HG02678 (cell line): ENCODE measurements at regions not wholly inside any gene's neighbourhood (a gene's known extent, or its start where the extent isn't known, plus 50 kb on each side); places are given as distances from the start of the nearest gene placed in this dataset.

Source experiments
- ATAC-seq: cut with Tn5 transposase; IDR thresholded peaks from one replicate; pipeline ENCODE4 v1.9.1; 2021; ENCODE audit warnings: mild to moderate bottlenecking, moderate library complexity; ENCODE audit not compliant: unreplicated experiment

DNA sequence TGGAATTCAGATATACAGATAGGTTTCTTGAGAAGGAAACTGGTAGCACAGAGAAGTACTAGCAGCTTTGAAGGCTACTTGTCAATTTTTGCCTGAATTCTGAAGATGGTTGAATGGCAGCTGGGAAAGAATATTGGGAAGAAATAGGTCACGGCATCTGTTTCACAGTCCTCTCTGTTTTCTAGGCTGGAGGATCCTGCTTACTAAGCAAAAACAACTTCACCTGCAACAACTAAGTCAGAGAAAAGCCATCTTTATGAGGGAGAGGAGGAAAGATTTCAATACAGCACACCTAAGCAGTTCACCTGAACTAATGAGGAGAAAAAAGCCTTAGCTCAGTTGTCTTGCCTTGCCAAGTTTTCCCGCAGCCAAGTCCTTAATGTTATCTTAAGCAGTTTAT is 975.5 kb upstream of the EPHA7 start:
- ATAC-seq = no peak

DNA sequence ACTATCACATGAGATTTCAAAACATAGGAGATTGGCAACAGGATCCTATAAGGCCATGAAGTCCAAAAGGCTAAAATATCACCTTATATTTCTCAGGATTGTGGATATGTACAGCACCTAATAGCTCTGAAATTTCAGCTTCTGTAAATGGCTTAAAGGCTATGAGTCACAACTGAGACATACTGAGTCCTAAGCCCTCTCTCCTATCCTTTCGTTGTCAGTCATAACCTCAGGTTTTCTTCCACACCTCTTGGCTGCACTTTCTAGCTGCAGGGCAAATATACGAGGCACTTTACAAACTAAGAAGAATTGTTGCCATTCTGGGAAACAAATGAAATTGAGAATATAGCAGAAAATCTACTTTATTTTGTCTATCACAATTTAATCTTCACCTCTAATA is 969.9 kb upstream of the EPHA7 start:
- no peak for ATAC-seq

DNA sequence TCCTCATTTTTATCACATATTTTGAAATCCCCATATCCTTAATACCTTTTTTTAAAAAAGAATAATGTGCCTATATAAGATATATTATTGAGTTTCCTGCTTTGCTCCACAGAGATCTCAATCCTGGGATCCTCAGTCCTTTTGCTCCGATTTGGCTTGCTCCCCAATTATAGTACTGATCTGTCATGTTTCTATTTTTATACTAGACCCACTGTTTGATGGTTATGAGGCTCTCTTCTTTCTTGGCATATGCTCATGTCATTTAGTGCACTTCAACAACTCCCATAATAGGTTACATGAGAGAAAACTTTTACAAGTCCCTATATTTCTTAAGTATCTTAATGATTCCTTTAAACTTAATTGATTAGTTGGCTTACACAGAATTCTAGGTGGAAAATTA is 958.5 kb upstream of the EPHA7 start:
- ATAC-seq = no peak

DNA sequence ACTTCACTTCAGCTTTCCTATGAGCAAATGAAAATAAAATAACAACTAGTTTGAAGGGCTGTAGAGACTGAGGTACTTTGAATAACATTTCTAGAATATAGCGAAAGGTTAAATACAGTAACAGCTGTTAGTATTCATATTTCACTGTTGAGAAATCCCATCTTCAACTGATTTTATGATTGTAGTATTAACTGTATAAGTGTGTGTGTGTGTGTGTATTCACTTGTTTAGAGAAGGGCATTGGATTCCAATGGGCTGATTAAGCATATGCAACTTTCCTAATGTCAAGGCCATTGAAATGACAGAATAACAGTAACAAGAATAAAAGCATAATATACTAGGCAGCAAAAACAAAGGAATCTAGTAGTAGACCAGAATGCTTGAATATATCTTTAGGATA is 957.5 kb upstream of the EPHA7 start:
- ATAC-seq = no peak

DNA sequence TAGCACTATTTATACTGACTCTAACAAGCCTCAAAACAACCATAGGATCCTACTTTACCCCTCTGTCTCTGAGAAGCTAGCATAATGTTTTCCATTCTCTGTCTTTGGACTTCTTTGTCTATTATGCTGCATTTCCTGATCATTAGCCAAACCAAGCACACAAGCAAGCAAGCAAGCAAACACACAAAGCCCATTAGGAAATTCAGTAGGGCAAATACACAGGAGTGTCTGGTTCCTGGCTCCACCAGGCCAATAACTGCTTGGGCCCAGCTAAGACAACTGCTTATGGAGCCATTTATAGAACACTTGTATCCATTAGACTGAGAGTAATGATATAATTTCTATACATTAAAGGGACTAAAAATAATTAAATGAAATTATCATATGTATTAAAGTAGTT is 952.9 kb upstream of the EPHA7 start:
- ATAC-seq = no peak

DNA sequence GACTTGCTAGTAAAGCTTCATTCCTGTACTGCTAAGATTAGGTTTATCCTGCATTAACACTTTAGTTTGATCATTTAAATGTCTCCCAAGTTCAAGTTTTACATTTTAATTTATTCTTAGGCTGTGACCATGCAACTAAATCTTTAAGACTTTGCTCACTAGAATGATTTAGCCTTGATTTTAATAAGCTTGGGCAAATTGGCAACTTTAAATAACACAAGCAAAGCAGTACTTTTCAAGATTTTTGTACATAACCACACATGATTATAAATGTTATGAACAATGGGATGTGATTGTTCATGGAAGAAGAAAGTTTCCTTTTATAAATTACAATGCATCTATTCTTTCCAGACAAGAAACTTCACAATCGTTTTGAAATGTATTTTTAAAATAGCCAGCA is 948.0 kb upstream of the EPHA7 start:
- no peak for ATAC-seq

DNA sequence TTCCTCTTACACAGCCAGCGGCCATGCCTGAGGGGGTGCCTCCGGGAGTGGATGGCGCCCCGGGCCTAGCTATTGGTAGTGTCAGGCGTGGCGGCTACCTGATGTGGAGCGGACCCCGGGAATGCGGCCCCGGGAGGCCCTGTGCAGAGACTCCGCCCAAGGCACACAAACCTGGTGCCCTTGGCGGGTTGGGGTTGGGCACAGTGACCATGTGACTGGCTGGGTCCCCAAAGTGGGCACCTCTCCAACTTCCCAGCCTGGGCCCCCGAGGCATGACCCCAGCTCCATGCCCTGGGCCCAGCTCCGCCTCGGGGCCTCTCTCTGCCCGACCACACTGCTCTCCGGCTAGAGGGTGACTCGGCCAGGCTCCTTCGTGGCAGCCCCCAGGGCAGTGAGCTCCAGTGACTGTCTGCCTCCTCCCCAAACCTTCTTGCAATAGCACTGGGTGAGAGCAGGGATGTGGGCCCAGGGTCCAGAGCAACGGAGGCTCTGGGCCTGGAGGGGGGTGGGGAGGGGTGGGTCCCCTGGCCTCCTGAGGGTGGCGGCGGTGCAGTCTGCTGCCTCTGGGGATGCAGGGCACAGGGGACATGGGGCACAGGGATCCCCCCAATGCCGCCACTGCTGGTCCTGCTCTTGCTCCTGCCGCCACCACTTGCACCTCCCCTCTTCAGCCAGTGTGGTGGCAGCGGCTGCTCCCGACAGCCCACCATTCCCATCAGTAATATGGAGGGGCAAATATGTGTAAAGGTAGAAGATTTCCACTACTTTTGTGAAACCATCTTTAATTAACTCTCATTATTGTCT is 942.9 kb upstream of the EPHA7 start:
- no peak for ATAC-seq

DNA sequence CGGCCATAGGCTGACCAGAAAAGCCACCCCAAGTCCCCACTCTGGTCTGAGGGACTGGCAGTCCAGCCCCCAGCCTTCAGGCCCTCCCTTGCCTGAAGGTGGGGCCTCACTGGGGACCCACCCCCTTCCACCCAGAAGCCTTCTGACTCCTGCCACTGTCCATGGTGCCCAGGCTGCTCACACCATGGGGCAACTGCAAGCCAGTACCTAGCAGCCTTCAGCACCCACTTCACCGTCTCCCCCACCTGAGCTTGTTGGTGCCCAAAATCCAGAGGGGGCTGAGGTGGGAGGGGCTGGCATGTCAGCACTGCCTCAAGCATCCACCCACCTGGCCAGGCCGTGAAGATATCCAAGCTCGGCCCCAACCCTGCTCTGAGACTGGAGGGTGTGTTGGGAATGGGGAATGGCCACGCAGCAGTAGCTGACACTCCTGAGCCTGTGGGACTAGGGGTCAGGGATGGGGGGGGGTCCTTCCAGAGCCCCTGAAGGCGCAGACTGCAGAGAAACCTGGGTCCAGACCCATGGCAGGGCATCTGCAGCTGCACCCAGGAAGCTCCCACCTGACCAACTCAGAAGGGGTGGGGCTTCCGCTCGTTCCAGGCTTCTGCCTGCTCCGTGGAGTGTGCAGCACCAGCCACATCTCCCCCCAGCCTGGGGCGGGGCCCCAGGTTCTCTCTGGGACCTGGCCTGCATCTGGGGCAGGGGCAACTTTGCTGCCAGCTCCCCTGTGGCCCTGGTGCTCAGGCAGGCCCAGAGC is 942.1 kb upstream of the EPHA7 start:
- no peak for ATAC-seq

DNA sequence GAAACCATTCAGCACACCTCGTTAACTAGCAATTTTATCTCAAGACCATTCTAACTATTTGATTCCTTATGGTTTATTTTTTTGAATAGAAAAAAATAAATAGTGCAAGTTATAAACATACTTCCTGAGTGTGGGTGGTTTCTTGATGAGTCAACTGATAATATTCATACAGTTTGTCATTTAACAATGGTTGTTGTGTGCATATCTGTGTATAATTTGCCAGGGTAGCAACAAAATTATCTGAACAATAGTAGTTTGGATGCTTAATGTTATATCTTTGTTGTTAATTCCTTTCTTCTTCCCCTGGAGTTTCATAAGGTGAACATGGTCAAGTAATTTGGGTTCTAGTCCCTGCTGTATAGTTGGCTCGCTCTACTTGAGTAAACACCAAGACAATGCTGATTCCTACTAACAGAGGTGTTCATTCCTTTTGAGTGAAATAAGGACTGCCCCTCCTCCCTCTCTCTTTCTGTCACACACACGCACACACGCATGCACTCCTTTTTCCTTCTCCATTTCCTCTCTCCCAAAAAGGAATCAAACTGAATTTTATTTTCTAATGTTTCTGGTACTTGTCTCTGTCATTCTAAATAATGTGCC is 938.1 kb upstream of the EPHA7 start:
- no peak for ATAC-seq

DNA sequence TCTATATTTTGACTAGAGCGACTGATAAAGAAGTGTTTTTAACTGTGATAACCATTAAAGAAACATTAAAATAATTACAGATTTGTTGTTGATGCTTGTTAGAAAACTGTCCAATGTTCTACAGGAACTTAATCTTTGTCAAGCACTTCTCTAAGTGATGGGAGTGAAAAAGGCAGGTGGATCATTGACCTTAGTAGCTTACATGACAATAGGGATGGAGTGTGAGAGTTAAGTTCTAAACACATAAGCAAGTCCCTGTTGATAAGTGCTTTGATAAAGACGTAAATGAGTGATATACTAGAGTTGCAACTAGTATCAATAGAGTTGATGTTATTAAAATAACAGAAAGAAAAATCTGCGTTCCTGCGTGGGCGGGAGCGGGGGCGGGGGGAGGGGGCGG is 931.5 kb upstream of the EPHA7 start:
- no peak for ATAC-seq

DNA sequence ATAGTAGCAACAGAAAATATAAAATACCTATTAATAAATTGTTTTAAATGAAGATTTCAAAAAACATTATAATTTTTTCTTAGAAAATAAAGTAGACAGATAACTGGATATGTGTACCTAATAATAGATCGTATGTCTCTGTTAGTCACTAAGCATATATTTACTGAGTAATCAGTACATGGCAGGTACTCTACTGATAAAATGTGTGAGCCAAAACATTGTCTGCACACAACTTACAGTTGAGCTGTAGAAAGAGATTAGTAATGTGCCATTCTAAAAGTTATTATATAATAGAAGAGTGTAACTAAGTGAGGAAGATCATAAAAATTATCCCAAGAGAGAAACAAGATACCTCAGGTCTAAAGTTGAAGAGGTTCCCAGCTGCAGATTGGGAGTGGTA is 929.9 kb upstream of the EPHA7 start:
- ATAC-seq = no peak

DNA sequence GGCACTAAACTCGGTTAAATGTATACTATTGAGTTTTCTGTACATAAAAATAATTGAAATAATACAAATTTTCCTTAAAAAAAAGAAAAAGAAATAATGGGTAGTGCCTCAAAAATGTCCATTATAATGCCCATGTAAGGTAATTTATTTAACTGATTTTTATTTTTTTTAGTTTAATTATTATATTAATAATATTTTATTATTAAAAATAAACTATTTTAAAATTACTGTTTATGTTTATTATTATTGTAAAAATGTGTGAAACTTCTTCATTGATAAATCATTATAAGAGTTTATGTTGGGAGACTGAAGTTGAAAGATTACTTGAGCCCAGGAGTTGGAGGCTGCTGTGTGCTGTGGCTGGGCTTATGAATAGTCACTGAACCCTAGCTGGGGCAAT is 925.5 kb upstream of the EPHA7 start:
- ATAC-seq = no peak

DNA sequence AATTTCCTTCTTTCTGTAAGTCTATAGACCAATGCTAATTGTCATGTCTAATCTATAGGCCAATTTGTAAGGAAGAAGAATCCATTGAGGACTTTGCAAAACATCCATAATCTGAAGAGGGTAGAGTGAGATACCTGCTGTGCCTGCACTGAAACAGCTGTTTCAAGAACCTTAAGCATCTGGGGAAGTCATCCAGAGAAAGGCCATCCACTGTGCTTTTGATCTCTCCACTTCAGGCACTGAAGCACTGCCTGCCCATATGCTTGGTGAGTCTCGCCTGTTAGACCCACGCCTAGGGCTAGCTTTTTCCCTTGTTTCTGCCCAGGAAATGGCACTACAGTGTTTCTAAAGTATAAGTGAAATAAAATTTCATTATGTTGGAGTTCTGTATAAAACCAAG is 921.8 kb upstream of the EPHA7 start:
- no peak for ATAC-seq

DNA sequence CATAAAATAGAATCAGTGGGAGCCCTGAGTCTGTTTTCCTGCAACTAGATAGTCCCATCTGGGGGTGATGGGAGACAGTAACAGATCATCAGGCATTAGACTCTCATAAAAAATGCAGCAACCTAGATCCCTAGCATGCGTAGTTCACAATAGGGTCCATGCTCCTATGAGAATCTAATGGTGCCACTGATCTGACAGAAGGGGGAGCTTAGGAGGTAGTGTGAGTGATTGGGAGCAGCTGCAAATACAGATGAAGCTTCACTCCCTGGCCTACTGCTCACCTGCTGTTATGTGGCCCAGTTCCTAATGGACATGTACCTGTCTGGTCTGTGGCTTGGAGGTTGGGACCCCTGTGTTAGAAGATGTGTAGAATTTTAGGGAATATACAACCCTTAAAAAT is 904.5 kb upstream of the EPHA7 start:
- ATAC-seq = no peak

DNA sequence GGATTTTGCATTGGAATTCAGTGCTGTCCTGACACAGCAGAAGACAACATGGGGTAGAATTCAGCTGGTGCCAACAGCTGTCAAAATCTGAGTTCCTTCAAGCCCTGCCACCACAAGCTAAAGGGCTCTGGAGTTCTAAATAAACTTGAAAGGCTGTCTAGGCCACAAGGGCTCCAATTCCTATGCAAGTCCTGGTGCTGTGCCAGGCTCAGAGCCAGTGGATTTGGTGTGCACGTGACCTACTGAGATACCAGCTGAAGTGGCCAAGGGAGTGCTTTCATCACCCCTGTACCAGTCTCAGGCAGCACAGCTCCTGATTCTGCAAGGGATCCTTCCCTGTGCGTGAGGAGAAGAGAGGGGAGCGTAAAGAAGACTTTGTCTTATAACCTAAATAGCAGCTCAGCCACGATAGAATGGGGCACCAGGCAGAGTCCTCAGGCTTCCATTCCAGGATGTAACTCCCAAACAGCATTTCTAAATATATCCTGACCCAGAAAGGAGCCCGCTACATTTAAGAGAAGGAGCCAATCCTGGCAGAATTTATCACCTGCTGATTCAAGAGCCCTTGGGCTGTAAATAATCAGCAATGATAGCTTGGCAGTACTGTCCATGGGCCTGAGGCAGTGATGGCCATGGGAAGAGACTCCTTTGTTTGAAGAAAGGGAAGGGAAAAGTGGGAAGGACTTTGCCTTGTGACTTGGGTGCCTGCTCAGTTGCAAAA is 881.2 kb upstream of the EPHA7 start:
- ATAC-seq = no peak

DNA sequence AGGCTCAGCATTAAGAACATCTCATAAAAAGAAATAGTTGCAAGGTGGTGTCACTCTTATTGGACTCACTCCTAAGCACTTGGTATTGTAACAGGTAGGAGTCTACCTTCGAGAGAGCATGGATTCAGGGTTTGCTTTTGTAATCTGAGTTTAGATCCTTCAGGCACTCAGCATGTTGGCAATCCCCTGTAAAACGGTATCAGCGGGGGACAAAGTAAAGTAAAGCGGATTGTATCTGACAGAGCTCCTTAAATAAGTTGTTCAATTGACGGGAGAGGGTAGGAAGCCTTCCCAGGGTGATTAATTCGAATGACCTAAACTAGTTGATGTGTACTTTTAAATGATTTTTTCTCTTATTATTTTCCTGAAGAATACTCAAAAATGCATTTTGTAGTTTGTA is 869.8 kb upstream of the EPHA7 start:
- ATAC-seq = no peak

DNA sequence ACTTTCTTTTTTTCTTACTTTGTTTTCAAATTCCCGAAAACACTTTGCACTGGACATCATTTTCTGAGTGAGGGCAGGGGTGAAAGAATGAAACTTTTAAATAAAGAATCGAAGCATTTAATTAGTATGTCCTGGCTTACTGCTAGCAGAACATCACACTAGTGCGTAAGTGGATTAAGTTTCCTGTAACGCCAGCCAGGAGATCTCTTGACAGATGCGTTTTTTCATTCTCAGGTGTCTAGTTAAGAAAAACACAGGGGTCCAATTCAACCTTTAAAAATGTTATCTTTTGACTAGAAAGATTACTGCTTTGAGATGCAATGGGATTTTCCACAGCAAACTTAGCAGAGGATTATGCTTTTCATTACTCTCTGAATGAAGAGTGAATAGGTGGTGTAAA is 858.8 kb upstream of the EPHA7 start:
- ATAC-seq = no peak

DNA sequence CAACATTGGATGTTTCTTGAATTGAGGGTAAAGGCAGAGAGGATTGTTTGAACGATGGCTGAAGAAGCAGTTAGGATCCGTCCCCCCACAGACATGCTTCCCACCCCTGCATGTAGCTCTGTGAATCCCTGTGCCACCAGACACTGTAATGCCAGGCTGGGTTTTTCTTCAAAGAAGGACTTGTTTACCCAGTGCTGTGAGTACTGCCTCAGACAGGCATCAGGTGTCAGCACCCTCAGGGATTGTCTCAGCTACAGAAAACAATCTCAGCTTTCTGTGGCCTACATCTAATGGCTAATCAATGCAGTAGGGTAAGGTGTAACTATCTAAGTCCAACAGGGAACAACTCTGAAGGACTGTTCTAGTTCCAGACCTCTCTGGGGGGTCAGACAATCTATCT is 853.0 kb upstream of the EPHA7 start:
- ATAC-seq = no peak

DNA sequence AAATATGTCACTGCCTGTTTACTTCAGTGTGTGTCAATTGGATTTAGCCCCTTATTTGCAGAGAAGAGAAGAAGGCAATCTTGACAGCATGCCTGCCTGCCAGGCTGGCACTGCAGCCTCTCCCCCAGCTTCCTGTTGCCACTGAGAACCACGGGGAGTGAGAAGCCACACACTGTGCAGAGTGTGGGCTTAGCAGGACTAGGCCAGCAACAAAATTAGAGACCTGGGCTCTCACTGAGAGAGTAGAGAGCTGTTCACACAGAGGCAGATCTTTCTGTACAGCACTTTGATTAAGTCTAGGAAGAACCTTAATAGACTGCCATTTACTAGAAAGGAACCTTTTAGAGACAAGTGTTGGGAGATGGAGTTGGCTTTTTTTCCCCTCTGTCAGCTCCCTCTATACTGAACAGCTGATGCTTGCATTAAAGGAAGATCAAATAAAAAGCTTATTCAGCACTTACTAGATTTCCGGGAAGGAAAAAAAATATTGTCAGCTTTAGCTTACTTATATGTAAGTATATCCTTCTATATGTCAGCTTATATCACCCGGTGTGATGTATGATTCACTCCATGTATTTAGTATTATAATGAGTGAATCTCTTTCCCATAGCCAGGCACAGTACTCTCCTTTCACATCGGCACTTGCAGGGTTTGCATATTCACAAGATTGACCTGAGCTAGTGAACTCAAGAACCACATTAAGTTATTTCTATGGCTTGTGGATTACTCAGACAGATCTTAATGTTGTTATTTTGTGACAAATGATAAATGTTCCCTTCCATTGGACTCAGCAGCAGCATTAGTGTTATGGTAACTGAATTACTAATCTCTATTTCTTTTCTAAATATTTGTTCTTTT is 851.0 kb upstream of the EPHA7 start:
- no peak for ATAC-seq

DNA sequence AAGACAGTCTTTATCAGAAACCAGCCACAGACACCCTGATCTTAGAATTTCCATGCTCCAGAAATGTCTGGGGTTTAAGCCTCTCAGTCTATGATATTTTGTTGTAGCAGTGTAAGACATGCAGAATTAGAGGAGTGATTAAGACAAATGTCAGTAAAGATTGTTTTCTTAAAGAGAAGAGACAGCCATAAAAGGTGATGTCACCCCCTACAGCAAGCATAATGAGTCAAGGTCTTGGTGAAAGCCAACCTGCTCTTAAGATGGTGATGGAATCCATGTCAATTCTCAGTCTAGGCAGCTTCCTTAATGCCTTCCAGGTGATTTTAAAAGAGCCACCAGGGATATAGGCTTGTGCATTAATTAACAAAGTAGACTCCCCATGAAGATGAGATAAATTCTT is 849.9 kb upstream of the EPHA7 start:
- no peak for ATAC-seq

DNA sequence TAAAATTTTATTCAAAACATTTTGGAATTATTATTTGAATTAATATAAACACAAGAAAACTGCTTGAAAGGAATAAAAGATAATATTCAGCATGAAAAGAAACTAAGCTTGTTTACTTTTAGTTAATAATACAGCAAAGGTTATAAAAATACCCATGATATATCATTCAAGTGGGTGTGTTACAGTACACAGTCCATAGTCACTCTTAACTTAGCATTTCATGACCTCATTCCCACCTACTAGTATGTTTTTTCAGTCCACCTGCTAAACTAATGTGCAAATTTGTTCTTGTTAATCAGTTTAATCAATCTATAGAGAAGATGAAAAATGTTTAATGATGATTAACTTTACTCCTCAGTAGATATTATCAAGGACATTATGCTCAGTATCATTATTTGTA is 841.4 kb upstream of the EPHA7 start:
- ATAC-seq = no peak
